ENCODE measurements at regions not wholly inside any gene's neighbourhood (a gene's known extent, or its start where the extent isn't known, plus 50 kb on each side); places are given as distances from the start of the nearest gene placed in this dataset.

- no peaks in the 10 kb centered on the region for H3K27me3 ChIP-seq (ENCODE audit: insufficient read depth, low read length)
- no peak overlapping the region for H3K9ac ChIP-seq (ENCODE audit: low read length)
- H3K4me3 ChIP-seq (ENCODE audit: low read depth, low read length, poor library complexity, severe bottlenecking) = no peak overlapping the region
- H4K20me1 ChIP-seq (ENCODE audit: insufficient read depth, low read length) = no peaks in the 10 kb centered on the region
- no peaks in the 10 kb centered on the region for H3K9me3 ChIP-seq (ENCODE audit: low read length)
- H3K9me2 ChIP-seq (ENCODE audit: low read depth, low read length) = no peaks in the 10 kb centered on the region
- no peaks in the 10 kb centered on the region for H3K4me1 ChIP-seq (ENCODE audit: insufficient read depth, low read length, severe bottlenecking)
- no peaks in the 10 kb centered on the region for H3K36me3 ChIP-seq (ENCODE audit: insufficient read depth, low read length)
- TF ChIP-seq EZH2 (IDR thresholded peaks at IDR 0.05; ENCODE audit: borderline replicate concordance, low read length) (no peak), CTCF (IDR thresholded peaks at IDR 0.05; ENCODE audit: low read length) (no peak)
- no peak overlapping the region for H2AFZ ChIP-seq (ENCODE audit: low read length)
- H3K27ac ChIP-seq (ENCODE audit: low read depth, low read length, poor library complexity, severe bottlenecking) = no peak overlapping the region
- H3K79me2 ChIP-seq (ENCODE audit: insufficient read depth, low read length) = no peaks in the 10 kb centered on the region
- no peaks in the 10 kb centered on the region for H3F3A ChIP-seq (ENCODE audit: insufficient read depth, low read length)
- H3K4me2 ChIP-seq (ENCODE audit: low read length) = no peak overlapping the region
Measured at GRCh38 chr4:124945422-124945821, 232.9 kb upstream of the ANKRD50 start.

DNA sequence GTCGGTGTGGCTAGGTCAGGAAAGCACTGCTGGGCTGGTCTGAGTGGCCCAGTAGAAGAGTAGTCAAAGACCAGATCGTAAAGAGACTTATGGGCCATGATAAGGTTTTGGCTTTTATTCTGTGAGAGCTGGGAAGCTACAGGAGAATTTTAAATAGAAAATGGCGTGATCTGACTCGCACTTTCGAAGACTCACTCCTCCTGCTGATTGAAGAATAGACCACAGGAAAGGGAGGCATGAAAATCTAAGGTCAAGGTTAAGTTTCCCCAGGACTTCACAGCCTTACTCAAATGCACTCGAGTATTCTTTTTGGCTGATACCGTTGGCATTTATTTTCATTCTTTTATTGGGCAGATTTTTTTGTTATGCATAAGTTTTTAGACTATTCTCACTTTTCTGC, 231.4 kb upstream of the ANKRD50 start:
- no peak overlapping the region for H3K4me2 ChIP-seq (ENCODE audit: low read length)
- TF ChIP-seq EZH2 (IDR thresholded peaks at IDR 0.05; ENCODE audit: borderline replicate concordance, low read length) (no peak), CTCF (IDR thresholded peaks at IDR 0.05; ENCODE audit: low read length) (peak; percentile 31; the same call in 1 of the 2 replicates)
- H3K27ac ChIP-seq (ENCODE audit: low read depth, low read length, poor library complexity, severe bottlenecking) = no peak overlapping the region
- no peak overlapping the region for H3K9ac ChIP-seq (ENCODE audit: low read length)
- no peaks in the 10 kb centered on the region for H3K36me3 ChIP-seq (ENCODE audit: insufficient read depth, low read length)
- H2AFZ ChIP-seq (ENCODE audit: low read length) = no peak overlapping the region
- no peaks in the 10 kb centered on the region for H3K9me2 ChIP-seq (ENCODE audit: low read depth, low read length)
- no peak overlapping the region for H3K4me3 ChIP-seq (ENCODE audit: low read depth, low read length, poor library complexity, severe bottlenecking)
- no peaks in the 10 kb centered on the region for H3K79me2 ChIP-seq (ENCODE audit: insufficient read depth, low read length)
- H4K20me1 ChIP-seq (ENCODE audit: insufficient read depth, low read length) = no peaks in the 10 kb centered on the region
- H3F3A ChIP-seq (ENCODE audit: insufficient read depth, low read length) = no peaks in the 10 kb centered on the region
- H3K27me3 ChIP-seq (ENCODE audit: insufficient read depth, low read length) = no peaks in the 10 kb centered on the region
- H3K4me1 ChIP-seq (ENCODE audit: insufficient read depth, low read length, severe bottlenecking) = no peaks in the 10 kb centered on the region
- no peaks in the 10 kb centered on the region for H3K9me3 ChIP-seq (ENCODE audit: low read length)

- H3F3A ChIP-seq (ENCODE audit: insufficient read depth, low read length) = no peaks in the 10 kb centered on the region
- H3K36me3 ChIP-seq (ENCODE audit: insufficient read depth, low read length) = no peaks in the 10 kb centered on the region
- H3K4me1 ChIP-seq (ENCODE audit: insufficient read depth, low read length, severe bottlenecking) = no peaks in the 10 kb centered on the region
- H4K20me1 ChIP-seq (ENCODE audit: insufficient read depth, low read length) = no peaks in the 10 kb centered on the region
- no peak for TF ChIP-seq CTCF (IDR thresholded peaks at IDR 0.05; ENCODE audit: low read length)
- TF ChIP-seq EZH2 (IDR thresholded peaks at IDR 0.05; ENCODE audit: borderline replicate concordance, low read length) = no peak
- no peak overlapping the region for H3K9ac ChIP-seq (ENCODE audit: low read length)
- no peak overlapping the region for H3K4me2 ChIP-seq (ENCODE audit: low read length)
- H3K27ac ChIP-seq (ENCODE audit: low read depth, low read length, poor library complexity, severe bottlenecking) = no peak overlapping the region
- H2AFZ ChIP-seq (ENCODE audit: low read length) = no peak overlapping the region
- no peaks in the 10 kb centered on the region for H3K9me3 ChIP-seq (ENCODE audit: low read length)
- H3K27me3 ChIP-seq (ENCODE audit: insufficient read depth, low read length) = no peaks in the 10 kb centered on the region
- no peak overlapping the region for H3K4me3 ChIP-seq (ENCODE audit: low read depth, low read length, poor library complexity, severe bottlenecking)
- no peaks in the 10 kb centered on the region for H3K9me2 ChIP-seq (ENCODE audit: low read depth, low read length)
- H3K79me2 ChIP-seq (ENCODE audit: insufficient read depth, low read length) = no peaks in the 10 kb centered on the region
Measured at GRCh38 chr4:124943145-124943889, 230.8 kb upstream of the ANKRD50 start.

All from OCI-LY1 (cell line).